ENCODE measurements at regions not wholly inside any gene's neighbourhood (a gene's known extent, or its start where the extent isn't known, plus 50 kb on each side); places are given as distances from the start of the nearest gene placed in this dataset.

DNA sequence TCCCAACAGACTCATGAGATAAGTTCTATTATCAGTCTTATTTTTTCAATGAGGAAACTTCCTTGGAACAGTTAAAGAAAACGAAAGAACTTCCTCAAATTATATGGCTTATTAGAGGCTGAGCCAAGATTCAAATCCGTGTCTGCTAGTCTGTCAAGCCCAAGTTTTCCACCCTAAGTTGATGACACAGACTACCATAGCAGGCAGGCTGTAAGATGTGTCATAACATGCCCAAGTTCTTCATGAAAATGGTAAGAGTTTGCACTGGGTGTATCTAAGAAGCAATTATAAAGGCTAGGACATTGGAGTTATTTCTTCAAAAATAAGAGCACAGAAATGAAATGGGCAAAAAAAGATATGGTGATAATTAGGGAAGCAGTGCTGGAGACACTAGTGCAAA lies 634.5 kb downstream of the BRINP1 start:
- TF ChIP-seq CTCF (IDR thresholded peaks at IDR 0.05), result no peak
- TF ChIP-seq EZH2 (IDR thresholded peaks at IDR 0.05), result no peak
- TF ChIP-seq EZH2phosphoT487 (IDR thresholded peaks at IDR 0.05), result no peak
